ENCODE measurements at regions not wholly inside any gene's neighbourhood (a gene's known extent, or its start where the extent isn't known, plus 50 kb on each side); places are given as distances from the start of the nearest gene placed in this dataset.

GRCh38 chr4:188611143-188611542 is 471.9 kb downstream of the TRIML1 start:
- TF ChIP-seq CTCF (IDR thresholded peaks at IDR 0.05; ENCODE audit: low read depth, low read length) (no peak), EZH2phosphoT487 (IDR thresholded peaks at IDR 0.05; ENCODE audit: low read depth) (no peak)
